ENCODE measurements at regions not wholly inside any gene's neighbourhood (a gene's known extent, or its start where the extent isn't known, plus 50 kb on each side); places are given as distances from the start of the nearest gene placed in this dataset.
"Not testable (repeated sequence)": the region's sequence is repeated elsewhere in the genome, so short reads cannot be mapped to it uniquely, and the experiment has no call there.

GRCh38 chr2:240240781-240241180, 100.3 kb upstream of the OTOS start:
- no peak for TF ChIP-seq CTCF (IDR thresholded peaks at IDR 0.05; ENCODE audit: low read depth, low read length)
- no peak overlapping the region for H3K4me3 ChIP-seq (ENCODE audit: low read depth, low read length)
- no peak for DNase-seq (ENCODE audit: low read depth, low spot score)
- in situ Hi-C loops (cut with HindIII; ENCODE audit: low sequenced_read_pairs), result no loop called here

- H3K4me3 ChIP-seq (ENCODE audit: low read depth, low read length), result no peak overlapping the region
- no peak for TF ChIP-seq CTCF (IDR thresholded peaks at IDR 0.05; ENCODE audit: low read depth, low read length)
- DNase-seq (ENCODE audit: low read depth, low spot score), result no peak
- in situ Hi-C loops (cut with HindIII; ENCODE audit: low sequenced_read_pairs), result no loop called here
Measured at GRCh38 chr2:240241572-240241971, 101.1 kb upstream of the OTOS start.

- in situ Hi-C loops (cut with HindIII; ENCODE audit: low sequenced_read_pairs); DNase-seq (ENCODE audit: low read depth, low spot score); H3K4me3 ChIP-seq (ENCODE audit: low read depth, low read length): not testable (repeated sequence)
Measured at GRCh38 chr2:240243049-240243448, 102.6 kb upstream of the OTOS start.

GRCh38 chr2:240244543-240244942, 104.1 kb upstream of the OTOS start:
- no peak for DNase-seq (ENCODE audit: low read depth, low spot score)
- no peak for TF ChIP-seq CTCF (IDR thresholded peaks at IDR 0.05; ENCODE audit: low read depth, low read length)
- in situ Hi-C loops (cut with HindIII; ENCODE audit: low sequenced_read_pairs), result no loop called here
- no peak overlapping the region for H3K4me3 ChIP-seq (ENCODE audit: low read depth, low read length)

GRCh38 chr2:240245184-240245583, 104.7 kb upstream of the OTOS start:
- in situ Hi-C loops (cut with HindIII; ENCODE audit: low sequenced_read_pairs), result no loop called here
- DNase-seq (ENCODE audit: low read depth, low spot score), result no peak
- no peak for TF ChIP-seq CTCF (IDR thresholded peaks at IDR 0.05; ENCODE audit: low read depth, low read length)
- no peak overlapping the region for H3K4me3 ChIP-seq (ENCODE audit: low read depth, low read length)

- no peak for TF ChIP-seq CTCF (IDR thresholded peaks at IDR 0.05; ENCODE audit: low read depth, low read length)
- no peak overlapping the region for H3K4me3 ChIP-seq (ENCODE audit: low read depth, low read length)
- DNase-seq (ENCODE audit: low read depth, low spot score), result no peak
- in situ Hi-C loops (cut with HindIII; ENCODE audit: low sequenced_read_pairs), result no loop called here
Measured at GRCh38 chr2:240245706-240246105, 105.2 kb upstream of the OTOS start.

- DNase-seq (ENCODE audit: low read depth, low spot score), result no peak
- no peak overlapping the region for H3K4me3 ChIP-seq (ENCODE audit: low read depth, low read length)
- no peak for TF ChIP-seq CTCF (IDR thresholded peaks at IDR 0.05; ENCODE audit: low read depth, low read length)
- in situ Hi-C loops (cut with HindIII; ENCODE audit: low sequenced_read_pairs), result no loop called here
Measured at GRCh38 chr2:240246173-240246820, 105.8 kb upstream of the OTOS start.

All from astrocyte of the spinal cord (primary cell).